ENCODE measurements at regions not wholly inside any gene's neighbourhood (a gene's known extent, or its start where the extent isn't known, plus 50 kb on each side); places are given as distances from the start of the nearest gene placed in this dataset.

GRCh38 chr10:93147281-93147680, 73.6 kb downstream of the CYP26A1 start:
- H3K9me2 ChIP-seq (ENCODE audit: insufficient read depth), result no peaks in the 10 kb centered on the region
- no peaks in the 10 kb centered on the region for H3K9me3 ChIP-seq (ENCODE audit: control insufficient read depth in 1 of 2, insufficient read depth in 1 of 2, low read depth in 1 of 2, low read length in 2 of 2)
- RAD21 ChIA-PET (ENCODE audit: low non-redundant PET in 1 of 2, low total read pairs in 2 of 2, uncharacterized antibody in 2 of 2, unreplicated experiment in 2 of 2), result no interaction called here
- no peak overlapping the region for H3K27ac ChIP-seq (ENCODE audit: low read depth, low read length)
- H3K27me3 ChIP-seq (ENCODE audit: insufficient read depth, low read length), result no peaks in the 10 kb centered on the region
- TF ChIP-seq POLR2AphosphoS5 (IDR thresholded peaks at IDR 0.05; ENCODE audit: low read depth, low read length) (no peak), SP1 (IDR thresholded peaks at IDR 0.05; ENCODE audit: low read depth) (no peak), CTCF (IDR thresholded peaks at IDR 0.05 in 2 of 3, conservative IDR thresholded peaks at IDR 0.05 in 1 of 3; ENCODE audit: borderline replicate concordance in 1 of 3, insufficient read depth in 1 of 3, low read depth in 2 of 3, low read length in 2 of 3) (no peak), POLR2A (IDR thresholded peaks at IDR 0.05; ENCODE audit: borderline replicate concordance, extremely low read depth, insufficient read depth, insufficient read length) (no peak), SRF (IDR thresholded peaks at IDR 0.05; ENCODE audit: low read depth) (no peak), SIN3A (IDR thresholded peaks at IDR 0.05; ENCODE audit: low read depth) (no peak), FOSL1 (IDR thresholded peaks at IDR 0.05; ENCODE audit: low read depth) (no peak), TCF7L2 (IDR thresholded peaks at IDR 0.05; ENCODE audit: borderline replicate concordance, extremely low read depth, insufficient read depth, insufficient read length) (no peak), ZNF274 (IDR thresholded peaks at IDR 0.05; ENCODE audit: low read depth, low read length) (no peak), ATF3 (IDR thresholded peaks at IDR 0.05) (no peak), CEBPB (IDR thresholded peaks at IDR 0.05; ENCODE audit: low read depth) (no peak), EZH2phosphoT487 (IDR thresholded peaks at IDR 0.05; ENCODE audit: borderline replicate concordance) (no peak), REST (IDR thresholded peaks at IDR 0.05; ENCODE audit: low read depth) (no peak), EGR1 (IDR thresholded peaks at IDR 0.05; ENCODE audit: low read depth) (no peak), JUND (IDR thresholded peaks at IDR 0.05) (no peak), ZFX (IDR thresholded peaks at IDR 0.05) (no peak), CBX3 (IDR thresholded peaks at IDR 0.05; ENCODE audit: low read depth) (no peak), YY1 (IDR thresholded peaks at IDR 0.05; ENCODE audit: extremely low read depth, insufficient replicate concordance, low read depth, low read length) (no peak), MAX (IDR thresholded peaks at IDR 0.05) (no peak), RAD21 (IDR thresholded peaks at IDR 0.05; ENCODE audit: low read depth) (no peak)
- no TSS peak for BruUV-seq (replicated peaks)
- no peak overlapping the region for H2AFZ ChIP-seq (ENCODE audit: low read depth, low read length, poor library complexity, severe bottlenecking)
- no peaks in the 10 kb centered on the region for H3K79me2 ChIP-seq (ENCODE audit: insufficient read depth, low read length)
- H3K36me3 ChIP-seq (ENCODE audit: control insufficient read depth in 1 of 2, insufficient read depth in 2 of 2, low read length in 2 of 2), result no peaks in the 10 kb centered on the region
- intact Hi-C loops (cut with micrococcal nuclease), result no loop called here
- DNase-seq (ENCODE audit: low read depth, low spot score) (no peak), ATAC-seq (no peak)
- H3K4me1 ChIP-seq (ENCODE audit: control insufficient read depth in 1 of 2, insufficient read depth in 2 of 2, low read length in 2 of 2), result peaks cover under 1 to 27% of the 10 kb centered on the region in 2 experiments; a peak in 2 of 4 replicates
- no peak overlapping the region for H3K9ac ChIP-seq (ENCODE audit: low read length)
- no peak overlapping the region for H3K4me2 ChIP-seq (ENCODE audit: low read length)
- no peaks in the 10 kb centered on the region for H4K20me1 ChIP-seq (ENCODE audit: insufficient read depth)
- POLR2A ChIA-PET, result interaction anchor here (1.8 kb wide), 1 partner anchor 9 kb away, joined by 3 read pairs; no protein-coding TSS in a partner anchor
- CTCF ChIA-PET, result no interaction called here
- no peak overlapping the region for H3K4me3 ChIP-seq (replicated peaks in 1 of 2; ENCODE audit: low read depth in 1 of 2, low read length in 2 of 2)

Measured in HCT116 (cell line).